ENCODE measurements at regions not wholly inside any gene's neighbourhood (a gene's known extent, or its start where the extent isn't known, plus 50 kb on each side); places are given as distances from the start of the nearest gene placed in this dataset.
A peak's percentile ranks its signal among the peaks of the same experiment; 100 is the strongest.

- TF ChIP-seq, protein P1, sequence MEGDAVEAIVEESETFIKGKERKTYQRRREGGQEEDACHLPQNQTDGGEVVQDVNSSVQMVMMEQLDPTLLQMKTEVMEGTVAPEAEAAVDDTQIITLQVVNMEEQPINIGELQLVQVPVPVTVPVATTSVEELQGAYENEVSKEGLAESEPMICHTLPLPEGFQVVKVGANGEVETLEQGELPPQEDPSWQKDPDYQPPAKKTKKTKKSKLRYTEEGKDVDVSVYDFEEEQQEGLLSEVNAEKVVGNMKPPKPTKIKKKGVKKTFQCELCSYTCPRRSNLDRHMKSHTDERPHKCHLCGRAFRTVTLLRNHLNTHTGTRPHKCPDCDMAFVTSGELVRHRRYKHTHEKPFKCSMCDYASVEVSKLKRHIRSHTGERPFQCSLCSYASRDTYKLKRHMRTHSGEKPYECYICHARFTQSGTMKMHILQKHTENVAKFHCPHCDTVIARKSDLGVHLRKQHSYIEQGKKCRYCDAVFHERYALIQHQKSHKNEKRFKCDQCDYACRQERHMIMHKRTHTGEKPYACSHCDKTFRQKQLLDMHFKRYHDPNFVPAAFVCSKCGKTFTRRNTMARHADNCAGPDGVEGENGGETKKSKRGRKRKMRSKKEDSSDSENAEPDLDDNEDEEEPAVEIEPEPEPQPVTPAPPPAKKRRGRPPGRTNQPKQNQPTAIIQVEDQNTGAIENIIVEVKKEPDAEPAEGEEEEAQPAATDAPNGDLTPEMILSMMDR (IDR thresholded peaks at IDR 0.05) = no peak
- TF ChIP-seq POLR2A (IDR thresholded peaks at IDR 0.05) = no peak
- no peak for TF ChIP-seq POLR2AphosphoS5 (IDR thresholded peaks at IDR 0.05)
- peak; percentile 7 to 49 for DNase-seq (ENCODE audit: low spot score in 2 of 2)
- Histone ChIP-seq H3K4me1 (no peaks in the 10 kb centered on the region), H3K9me3 (no peaks in the 10 kb centered on the region), H3K36me3 (no peaks in the 10 kb centered on the region), H3K27ac (no peak overlapping the region), H3K27me3 (peaks cover 0 to 21% of the 10 kb centered on the region in 2 donors), H3K4me3 (no peak overlapping the region)
- intact Hi-C loops (cut with DNase I; ENCODE audit: low total_unique reads) = no loop called here
Measured at GRCh38 chr7:46123-46829, 146.1 kb upstream of the FAM20C start.

- Histone ChIP-seq H3K4me3 (no peak overlapping the region), H3K27ac (no peak overlapping the region), H3K27me3 (peaks cover 0 to 21% of the 10 kb centered on the region in 2 donors), H3K36me3 (no peaks in the 10 kb centered on the region), H3K9me3 (no peaks in the 10 kb centered on the region), H3K4me1 (no peaks in the 10 kb centered on the region)
- TF ChIP-seq POLR2AphosphoS5 (IDR thresholded peaks at IDR 0.05) (no peak), POLR2A (IDR thresholded peaks at IDR 0.05) (no peak)
- TF ChIP-seq, protein P1 (IDR thresholded peaks at IDR 0.05) = no peak
- peak; percentile 14 to 20 for DNase-seq (ENCODE audit: low spot score in 2 of 2)
- intact Hi-C loops (cut with DNase I; ENCODE audit: low total_unique reads) = no loop called here
Measured at GRCh38 chr7:46830-47140, 145.6 kb upstream of the FAM20C start.

GRCh38 chr7:51456-52068 lies 140.8 kb upstream of the FAM20C start:
- H3K4me1 ChIP-seq = no peaks in the 10 kb centered on the region
- H3K36me3 ChIP-seq = no peaks in the 10 kb centered on the region
- H3K27ac ChIP-seq = no peak overlapping the region
- TF ChIP-seq POLR2AphosphoS5 (IDR thresholded peaks at IDR 0.05) (no peak), POLR2A (IDR thresholded peaks at IDR 0.05) (no peak)
- TF ChIP-seq, protein P1 (IDR thresholded peaks at IDR 0.05) = no peak
- H3K9me3 ChIP-seq = no peaks in the 10 kb centered on the region
- intact Hi-C loops (cut with DNase I; ENCODE audit: low total_unique reads) = no loop called here
- H3K4me3 ChIP-seq = no peak overlapping the region
- H3K27me3 ChIP-seq = no peaks in the 10 kb centered on the region
- peak in 1 of 2 donors; percentile 16 for DNase-seq (ENCODE audit: low spot score in 2 of 2)

- H3K27ac ChIP-seq = no peak overlapping the region
- no peak for DNase-seq (ENCODE audit: low spot score in 2 of 2)
- intact Hi-C loops (cut with DNase I; ENCODE audit: low total_unique reads) = no loop called here
Measured at GRCh38 chr7:52100-52499, 140.3 kb upstream of the FAM20C start.

DNA sequence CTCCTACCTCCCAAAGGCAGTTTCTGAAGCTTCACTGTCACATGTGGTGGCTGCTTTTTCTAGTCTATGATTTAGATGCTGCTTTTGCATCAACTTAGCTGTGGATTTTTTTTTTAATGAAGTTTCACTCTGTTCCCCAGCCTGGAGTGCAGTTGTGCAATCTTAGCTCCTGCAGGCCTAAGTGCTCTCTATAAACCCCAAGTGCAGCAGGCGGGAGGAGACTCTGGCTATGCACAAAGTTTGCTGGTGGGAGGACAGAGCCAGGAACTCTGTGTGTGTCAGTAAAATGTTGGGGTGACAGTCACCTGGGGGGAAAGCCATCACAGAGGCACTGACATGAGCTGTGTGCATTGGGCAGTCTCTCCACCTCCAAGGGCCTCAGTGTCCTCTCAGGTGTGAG lies 138.8 kb upstream of the FAM20C start:
- Histone ChIP-seq H3K9me3 (no peaks in the 10 kb centered on the region), H3K4me3 (no peak overlapping the region), H3K27me3 (no peaks in the 10 kb centered on the region), H3K4me1 (no peaks in the 10 kb centered on the region), H3K27ac (no peak overlapping the region), H3K36me3 (no peaks in the 10 kb centered on the region)
- TF ChIP-seq POLR2AphosphoS5 (IDR thresholded peaks at IDR 0.05) (no peak), POLR2A (IDR thresholded peaks at IDR 0.05) (no peak)
- TF ChIP-seq, protein P1 (IDR thresholded peaks at IDR 0.05) = no peak
- DNase-seq (ENCODE audit: low spot score in 2 of 2) = no peak
- intact Hi-C loops (cut with DNase I; ENCODE audit: low total_unique reads) = no loop called here

More at GRCh38 chr7:52100-52499, 140.3 kb upstream of the FAM20C start:
- Histone ChIP-seq H3K4me1 (no peaks in the 10 kb centered on the region), H3K4me3 (no peak overlapping the region), H3K36me3 (no peaks in the 10 kb centered on the region), H3K27me3 (no peaks in the 10 kb centered on the region), H3K9me3 (no peaks in the 10 kb centered on the region)
- TF ChIP-seq, protein P1 (IDR thresholded peaks at IDR 0.05) = no peak
- TF ChIP-seq POLR2AphosphoS5 (IDR thresholded peaks at IDR 0.05) (no peak), POLR2A (IDR thresholded peaks at IDR 0.05) (no peak)
